Activated naive CD4-positive, alpha-beta T cell treated with anti-CD3 and anti-CD28 coated beads, Interleukin-2, amount 10 ng/mL, durations not matched to agents 7 days and 5 days (primary cell): ENCODE measurements at regions not wholly inside any gene's neighbourhood (a gene's known extent, or its start where the extent isn't known, plus 50 kb on each side); places are given as distances from the start of the nearest gene placed in this dataset.

Experiments used
- CTCF ChIA-PET: fragments of 350-600 bp; sonication (Branson Sonifier 250); formaldehyde crosslinking; loops from one replicate; lab custom pipeline; 2021; ENCODE audit warnings: antibody characterized with exemption; lab: Charles Lee
- DNase-seq: peaks from one replicate; pipeline ENCODE4 v3.0.0-alpha.2; 2020
- H3K27ac Mint-ChIP-seq: one replicate; pipeline ENCODE4 v1.8.0; 2021; ENCODE audit warnings: mild to moderate bottlenecking, moderate library complexity, mixed read lengths
- H3K27me3 Mint-ChIP-seq: one replicate; pipeline ENCODE4 v1.8.0; 2021; ENCODE audit warnings: mild to moderate bottlenecking, mixed read lengths
- H3K36me3 Mint-ChIP-seq: one replicate; pipeline ENCODE4 v1.8.0; 2021; ENCODE audit warnings: mixed read lengths
- H3K4me1 Mint-ChIP-seq: one replicate; pipeline ENCODE4 v1.8.0; 2021; ENCODE audit warnings: mixed read lengths
- H3K4me3 Mint-ChIP-seq: one replicate; pipeline ENCODE4 v1.8.0; 2021; ENCODE audit warnings: mild to moderate bottlenecking, moderate library complexity, mixed read lengths
- H3K9me3 Mint-ChIP-seq: one replicate; pipeline ENCODE4 v1.8.0; 2021; ENCODE audit warnings: mixed read lengths

GRCh38 chrX:20965270-20966044, 408.8 kb upstream of the CNKSR2 start:
- H3K9me3 Mint-ChIP-seq = no peaks in the 10 kb centered on the region
- H3K27ac Mint-ChIP-seq = no peak overlapping the region
- no peak overlapping the region for H3K4me3 Mint-ChIP-seq
- DNase-seq = no peak
- no peaks in the 10 kb centered on the region for H3K27me3 Mint-ChIP-seq
- CTCF ChIA-PET = no interaction called here
- no peaks in the 10 kb centered on the region for H3K36me3 Mint-ChIP-seq
- no peaks in the 10 kb centered on the region for H3K4me1 Mint-ChIP-seq

- CTCF ChIA-PET = no interaction called here
- Mint-ChIP-seq H3K9me3 (no peaks in the 10 kb centered on the region), H3K4me1 (no peaks in the 10 kb centered on the region), H3K36me3 (no peaks in the 10 kb centered on the region), H3K4me3 (no peak overlapping the region), H3K27ac (no peak overlapping the region), H3K27me3 (no peaks in the 10 kb centered on the region)
- DNase-seq = no peak
Measured at GRCh38 chrX:20954014-20954413, 420.2 kb upstream of the CNKSR2 start.

- Mint-ChIP-seq H3K4me3 (no peak overlapping the region), H3K27ac (no peak overlapping the region), H3K27me3 (no peaks in the 10 kb centered on the region), H3K9me3 (no peaks in the 10 kb centered on the region), H3K4me1 (no peaks in the 10 kb centered on the region), H3K36me3 (no peaks in the 10 kb centered on the region)
- CTCF ChIA-PET = no interaction called here
- no peak for DNase-seq
Measured at GRCh38 chrX:20952180-20952579, 422.0 kb upstream of the CNKSR2 start.

GRCh38 chrX:20951016-20951810, 423.0 kb upstream of the CNKSR2 start:
- no peak overlapping the region for H3K27ac Mint-ChIP-seq
- no peaks in the 10 kb centered on the region for H3K9me3 Mint-ChIP-seq
- H3K4me3 Mint-ChIP-seq = no peak overlapping the region
- no peak for DNase-seq
- H3K27me3 Mint-ChIP-seq = no peaks in the 10 kb centered on the region
- H3K36me3 Mint-ChIP-seq = no peaks in the 10 kb centered on the region
- CTCF ChIA-PET = no interaction called here
- no peaks in the 10 kb centered on the region for H3K4me1 Mint-ChIP-seq

DNA sequence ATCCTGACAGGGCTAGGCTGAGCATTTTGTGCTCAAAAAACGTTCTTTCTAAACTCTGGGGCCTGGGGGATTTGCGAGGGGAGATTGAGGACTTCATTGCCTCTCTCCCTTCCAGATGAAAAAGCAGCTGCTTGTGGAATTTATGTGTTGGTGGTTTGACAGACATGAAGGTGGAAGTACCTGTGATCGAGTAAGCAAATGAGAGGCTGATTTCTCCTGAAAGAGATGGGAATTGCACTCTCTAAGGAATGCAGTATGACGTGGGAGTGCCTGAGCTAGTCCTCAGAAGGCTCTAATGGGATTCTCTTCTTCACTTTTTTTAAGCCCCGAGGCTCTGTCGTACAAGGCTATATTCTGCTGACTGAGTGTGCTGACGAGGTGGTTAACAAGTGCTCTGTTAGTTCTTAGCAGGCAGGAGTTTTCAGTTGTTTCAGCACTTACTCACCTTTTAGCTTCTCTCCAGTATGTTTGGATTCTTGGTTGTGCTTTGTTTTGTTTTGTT, 426.8 kb upstream of the CNKSR2 start:
- Mint-ChIP-seq H3K4me3 (no peak overlapping the region), H3K27me3 (no peaks in the 10 kb centered on the region), H3K4me1 (no peaks in the 10 kb centered on the region), H3K27ac (no peak overlapping the region), H3K36me3 (no peaks in the 10 kb centered on the region), H3K9me3 (no peaks in the 10 kb centered on the region)
- CTCF ChIA-PET = no interaction called here
- no peak for DNase-seq

DNA sequence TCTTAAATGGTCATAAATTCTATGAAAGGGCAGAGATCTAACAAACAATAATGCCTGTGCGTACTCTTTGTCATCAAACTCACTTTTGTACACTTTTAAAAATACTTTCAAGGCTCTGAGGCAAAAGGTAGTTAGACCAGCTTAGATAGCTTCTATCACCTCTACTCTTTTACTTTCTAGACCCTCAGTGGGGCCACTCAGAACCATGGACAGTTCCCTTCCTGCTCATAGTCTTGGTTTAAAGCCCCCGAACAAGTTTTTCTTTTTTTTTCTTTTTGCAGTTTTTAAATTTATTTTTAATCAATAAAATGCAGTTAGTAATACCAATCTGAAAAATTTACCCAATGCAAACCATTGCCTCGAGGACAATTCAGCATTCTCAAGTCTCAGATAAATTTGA, 460.5 kb upstream of the CNKSR2 start:
- no peaks in the 10 kb centered on the region for H3K36me3 Mint-ChIP-seq
- CTCF ChIA-PET = no interaction called here
- H3K27ac Mint-ChIP-seq = no peak overlapping the region
- H3K9me3 Mint-ChIP-seq = no peaks in the 10 kb centered on the region
- H3K4me1 Mint-ChIP-seq = no peaks in the 10 kb centered on the region
- H3K4me3 Mint-ChIP-seq = no peak overlapping the region
- peak; percentile 20 for DNase-seq
- no peaks in the 10 kb centered on the region for H3K27me3 Mint-ChIP-seq

GRCh38 chrX:20906571-20906970, 467.6 kb upstream of the CNKSR2 start:
- no peak overlapping the region for H3K27ac Mint-ChIP-seq
- H3K4me1 Mint-ChIP-seq = no peaks in the 10 kb centered on the region
- H3K9me3 Mint-ChIP-seq = no peaks in the 10 kb centered on the region
- H3K4me3 Mint-ChIP-seq = no peak overlapping the region
- no peak for DNase-seq
- no peaks in the 10 kb centered on the region for H3K36me3 Mint-ChIP-seq
- CTCF ChIA-PET = no interaction called here
- no peaks in the 10 kb centered on the region for H3K27me3 Mint-ChIP-seq

DNA sequence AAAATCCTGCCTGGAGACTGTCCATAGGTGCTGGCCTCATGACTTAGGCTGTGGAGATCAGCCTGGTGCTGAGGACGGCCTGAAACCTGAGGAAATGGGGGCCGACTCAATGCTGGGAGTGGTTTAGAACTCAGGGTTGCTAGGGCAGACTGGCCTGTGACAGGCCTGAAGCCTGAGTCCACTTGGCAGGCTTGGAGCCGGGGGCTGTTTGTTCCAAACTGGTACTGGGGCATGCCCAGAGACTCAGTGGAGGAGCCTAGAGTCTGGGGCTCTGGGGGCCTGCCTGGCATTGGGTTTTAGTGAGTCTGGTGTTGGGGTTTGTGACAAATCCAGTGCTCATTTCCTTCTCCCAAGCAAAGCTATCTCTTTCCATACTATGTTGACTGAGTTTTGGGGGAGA, 489.7 kb upstream of the CNKSR2 start:
- Mint-ChIP-seq H3K27ac (no peak overlapping the region), H3K27me3 (no peaks in the 10 kb centered on the region), H3K4me1 (no peaks in the 10 kb centered on the region), H3K4me3 (no peak overlapping the region), H3K36me3 (no peaks in the 10 kb centered on the region), H3K9me3 (no peaks in the 10 kb centered on the region)
- CTCF ChIA-PET = no interaction called here
- DNase-seq = no peak

DNA sequence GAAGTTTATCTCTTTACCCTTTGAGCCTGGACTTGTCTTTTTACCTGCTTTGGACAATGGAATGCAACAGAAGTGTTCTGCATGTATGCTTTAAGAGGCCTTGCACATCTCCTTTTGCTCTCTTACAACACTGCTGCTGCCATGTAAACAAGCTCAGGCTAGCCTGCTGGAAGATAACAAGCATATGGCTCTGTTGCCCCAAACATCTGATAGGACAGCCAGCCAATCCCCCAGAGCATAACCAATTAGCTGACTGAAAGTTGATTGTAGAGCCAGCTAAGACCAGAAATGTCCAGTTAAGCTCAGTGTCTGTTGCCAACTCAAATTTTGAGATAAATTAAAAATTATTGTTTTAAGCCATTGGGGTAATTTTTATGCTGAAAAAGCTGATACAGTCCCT, 510.6 kb upstream of the CNKSR2 start:
- Mint-ChIP-seq H3K4me1 (no peaks in the 10 kb centered on the region), H3K9me3 (peaks cover 5% of the 10 kb centered on the region), H3K27ac (no peak overlapping the region), H3K4me3 (no peak overlapping the region), H3K36me3 (no peaks in the 10 kb centered on the region), H3K27me3 (no peaks in the 10 kb centered on the region)
- DNase-seq = no peak
- CTCF ChIA-PET = no interaction called here

DNA sequence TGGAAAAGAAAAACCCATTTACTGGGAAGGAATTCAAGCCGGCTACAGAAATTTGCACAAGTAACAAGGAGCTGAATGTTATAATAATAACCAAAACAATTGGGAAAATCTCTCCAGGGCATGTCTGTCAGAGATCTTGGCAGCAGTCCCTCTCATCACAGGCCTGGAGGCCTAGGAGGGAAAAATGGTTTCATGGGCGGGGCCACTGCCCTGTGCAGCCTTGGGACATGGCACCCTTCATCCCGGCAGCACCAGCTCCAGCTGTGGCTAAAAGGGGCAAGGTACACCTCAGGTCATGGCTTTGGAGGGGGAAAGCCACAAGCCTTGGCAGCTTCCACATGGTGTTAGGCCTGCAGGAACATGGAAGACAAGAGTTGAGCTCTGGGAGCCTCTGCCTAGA, 513.1 kb upstream of the CNKSR2 start:
- CTCF ChIA-PET = no interaction called here
- DNase-seq = no peak
- no peak overlapping the region for H3K4me3 Mint-ChIP-seq
- H3K4me1 Mint-ChIP-seq = no peaks in the 10 kb centered on the region
- H3K36me3 Mint-ChIP-seq = no peaks in the 10 kb centered on the region
- H3K27ac Mint-ChIP-seq = no peak overlapping the region
- peaks cover 5% of the 10 kb centered on the region for H3K9me3 Mint-ChIP-seq
- H3K27me3 Mint-ChIP-seq = no peaks in the 10 kb centered on the region

- H3K36me3 Mint-ChIP-seq = no peaks in the 10 kb centered on the region
- CTCF ChIA-PET = no interaction called here
- H3K9me3 Mint-ChIP-seq = peaks cover 5% of the 10 kb centered on the region
- DNase-seq = no peak
- H3K27me3 Mint-ChIP-seq = no peaks in the 10 kb centered on the region
- H3K4me3 Mint-ChIP-seq = no peak overlapping the region
- no peaks in the 10 kb centered on the region for H3K4me1 Mint-ChIP-seq
- no peak overlapping the region for H3K27ac Mint-ChIP-seq
Measured at GRCh38 chrX:20857746-20858145, 516.5 kb upstream of the CNKSR2 start.

GRCh38 chrX:20838477-20838876, 535.7 kb upstream of the CNKSR2 start:
- H3K4me1 Mint-ChIP-seq = no peaks in the 10 kb centered on the region
- H3K9me3 Mint-ChIP-seq = no peaks in the 10 kb centered on the region
- H3K27ac Mint-ChIP-seq = no peak overlapping the region
- H3K4me3 Mint-ChIP-seq = no peak overlapping the region
- CTCF ChIA-PET = no interaction called here
- H3K36me3 Mint-ChIP-seq = no peaks in the 10 kb centered on the region
- no peaks in the 10 kb centered on the region for H3K27me3 Mint-ChIP-seq
- no peak for DNase-seq

- H3K27ac Mint-ChIP-seq = no peak overlapping the region
- CTCF ChIA-PET = no interaction called here
Measured at GRCh38 chrX:20829665-20830491, 544.3 kb upstream of the CNKSR2 start.

DNA sequence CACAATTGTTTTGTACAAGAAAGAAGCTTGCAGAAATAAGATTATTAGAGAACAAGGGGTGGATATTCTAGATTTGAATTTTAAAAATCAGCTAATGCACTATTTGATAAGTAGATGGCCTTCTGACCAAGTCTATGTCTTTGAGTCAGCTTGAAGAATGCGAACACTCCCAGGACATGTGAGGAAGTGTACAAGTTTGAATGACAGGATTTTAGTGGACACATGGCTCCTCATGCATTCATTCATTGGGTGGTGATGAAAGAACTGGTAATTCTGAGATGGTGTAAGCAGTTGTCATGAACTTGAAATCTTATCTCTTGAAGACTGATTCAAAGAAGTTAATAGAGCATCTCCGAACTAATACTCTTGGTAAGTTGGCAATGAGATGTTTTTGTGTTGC, 548.2 kb upstream of the CNKSR2 start:
- Mint-ChIP-seq H3K36me3 (no peaks in the 10 kb centered on the region), H3K27ac (no peak overlapping the region), H3K9me3 (no peaks in the 10 kb centered on the region), H3K4me3 (no peak overlapping the region), H3K27me3 (no peaks in the 10 kb centered on the region), H3K4me1 (no peaks in the 10 kb centered on the region)
- CTCF ChIA-PET = no interaction called here
- no peak for DNase-seq

More at GRCh38 chrX:20829665-20830491, 544.3 kb upstream of the CNKSR2 start:
- DNase-seq = no peak
- Mint-ChIP-seq H3K36me3 (no peaks in the 10 kb centered on the region), H3K4me3 (no peak overlapping the region), H3K4me1 (no peaks in the 10 kb centered on the region), H3K27me3 (no peaks in the 10 kb centered on the region), H3K9me3 (no peaks in the 10 kb centered on the region)
